LNCaP clone FGC (cell line): ENCODE measurements at regions not wholly inside any gene's neighbourhood (a gene's known extent, or its start where the extent isn't known, plus 50 kb on each side); places are given as distances from the start of the nearest gene placed in this dataset.
"Not testable (repeated sequence)": the region's sequence is repeated elsewhere in the genome, so short reads cannot be mapped to it uniquely, and the experiment has no call there.

Experiments used
- DNase-seq: peaks from one replicate; pipeline ENCODE4 v3.0.0-alpha.2; 2011; ENCODE audit warnings: low read depth
- H3K4me3 ChIP-seq: 2 replicates; pipeline ENCODE4 v1.5.1; 2011; ENCODE audit warnings: mild to moderate bottlenecking, low read depth, low read length, control low read depth
- TF ChIP-seq, protein P1 (sequence below): IDR thresholded peaks from 2 replicates; pipeline ENCODE4 v1.5.1; 2012; ENCODE audit warnings: mild to moderate bottlenecking; ENCODE audit not compliant: control insufficient read depth, insufficient read depth; ENCODE audit errors: extremely low read depth

DNA sequence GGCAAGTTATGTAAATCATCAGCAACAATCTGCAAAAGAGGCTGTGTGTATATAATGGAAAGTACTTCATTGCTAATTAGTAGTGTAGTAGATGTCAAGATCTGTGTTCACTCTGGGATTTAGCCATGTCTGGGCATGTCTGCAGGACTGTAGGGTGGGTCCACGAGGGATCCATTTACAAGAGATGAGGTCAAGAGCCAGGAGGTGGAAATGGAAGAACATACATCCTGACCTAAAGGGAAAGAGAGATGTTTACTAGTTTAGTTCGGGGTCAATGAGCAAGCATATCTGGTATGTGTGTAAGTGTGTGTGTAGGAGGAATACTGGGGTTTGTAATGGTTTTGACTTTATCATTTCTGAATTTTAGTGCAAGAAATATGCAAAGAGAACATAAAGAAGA is 171.5 kb upstream of the NANOGP8 start:
- no peak for DNase-seq
- no peak overlapping the region for H3K4me3 ChIP-seq
- TF ChIP-seq, protein P1, sequence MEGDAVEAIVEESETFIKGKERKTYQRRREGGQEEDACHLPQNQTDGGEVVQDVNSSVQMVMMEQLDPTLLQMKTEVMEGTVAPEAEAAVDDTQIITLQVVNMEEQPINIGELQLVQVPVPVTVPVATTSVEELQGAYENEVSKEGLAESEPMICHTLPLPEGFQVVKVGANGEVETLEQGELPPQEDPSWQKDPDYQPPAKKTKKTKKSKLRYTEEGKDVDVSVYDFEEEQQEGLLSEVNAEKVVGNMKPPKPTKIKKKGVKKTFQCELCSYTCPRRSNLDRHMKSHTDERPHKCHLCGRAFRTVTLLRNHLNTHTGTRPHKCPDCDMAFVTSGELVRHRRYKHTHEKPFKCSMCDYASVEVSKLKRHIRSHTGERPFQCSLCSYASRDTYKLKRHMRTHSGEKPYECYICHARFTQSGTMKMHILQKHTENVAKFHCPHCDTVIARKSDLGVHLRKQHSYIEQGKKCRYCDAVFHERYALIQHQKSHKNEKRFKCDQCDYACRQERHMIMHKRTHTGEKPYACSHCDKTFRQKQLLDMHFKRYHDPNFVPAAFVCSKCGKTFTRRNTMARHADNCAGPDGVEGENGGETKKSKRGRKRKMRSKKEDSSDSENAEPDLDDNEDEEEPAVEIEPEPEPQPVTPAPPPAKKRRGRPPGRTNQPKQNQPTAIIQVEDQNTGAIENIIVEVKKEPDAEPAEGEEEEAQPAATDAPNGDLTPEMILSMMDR = no peak

- H3K4me3 ChIP-seq = no peak overlapping the region
- no peak for DNase-seq
- TF ChIP-seq, protein P1 = no peak
These were observed 171.0 kb upstream of the NANOGP8 start for GRCh38 chr15:35256141-35256540.

DNA sequence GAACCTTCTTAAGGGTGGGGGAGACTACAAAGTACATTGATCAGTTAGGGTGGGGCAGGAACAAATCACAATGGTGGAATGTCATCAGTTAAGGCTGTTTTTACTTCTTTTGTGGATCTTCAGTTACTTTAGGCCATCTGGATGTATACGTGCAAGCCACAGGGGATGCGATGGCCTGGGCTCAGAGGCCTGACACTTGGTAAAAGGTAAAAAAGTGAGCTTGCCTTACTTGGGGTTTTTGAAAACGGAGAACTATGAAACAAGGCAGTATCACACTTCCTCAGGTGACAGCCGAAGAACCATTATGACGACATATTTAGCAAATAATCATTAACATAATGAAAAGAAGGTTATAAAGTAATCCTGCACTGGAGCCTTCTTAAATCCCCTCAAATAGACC is 169.8 kb upstream of the NANOGP8 start:
- not testable (repeated sequence) for DNase-seq

DNA sequence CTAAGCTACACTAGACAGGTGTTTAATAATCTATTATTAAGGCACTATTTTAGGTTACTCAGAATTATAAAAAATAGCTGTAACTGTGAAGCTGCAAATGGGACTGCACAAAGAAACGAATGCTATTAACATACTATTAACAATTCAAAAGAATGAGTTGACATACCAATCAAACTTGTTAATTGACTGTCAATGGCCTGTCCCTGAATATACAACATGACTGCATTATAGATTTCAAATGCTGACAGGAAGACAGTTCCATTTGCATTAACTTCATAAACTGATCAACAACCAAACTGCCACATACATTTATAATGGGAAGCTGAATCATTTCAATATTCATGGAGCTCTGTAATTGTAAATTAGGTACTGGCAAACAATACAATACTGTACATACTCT is 169.0 kb upstream of the NANOGP8 start:
- TF ChIP-seq, protein P1 = no peak
- no peak overlapping the region for H3K4me3 ChIP-seq
- no peak for DNase-seq

More for the DNA sequence above, 169.8 kb upstream of the NANOGP8 start:
- H3K4me3 ChIP-seq = not testable (repeated sequence)

DNA sequence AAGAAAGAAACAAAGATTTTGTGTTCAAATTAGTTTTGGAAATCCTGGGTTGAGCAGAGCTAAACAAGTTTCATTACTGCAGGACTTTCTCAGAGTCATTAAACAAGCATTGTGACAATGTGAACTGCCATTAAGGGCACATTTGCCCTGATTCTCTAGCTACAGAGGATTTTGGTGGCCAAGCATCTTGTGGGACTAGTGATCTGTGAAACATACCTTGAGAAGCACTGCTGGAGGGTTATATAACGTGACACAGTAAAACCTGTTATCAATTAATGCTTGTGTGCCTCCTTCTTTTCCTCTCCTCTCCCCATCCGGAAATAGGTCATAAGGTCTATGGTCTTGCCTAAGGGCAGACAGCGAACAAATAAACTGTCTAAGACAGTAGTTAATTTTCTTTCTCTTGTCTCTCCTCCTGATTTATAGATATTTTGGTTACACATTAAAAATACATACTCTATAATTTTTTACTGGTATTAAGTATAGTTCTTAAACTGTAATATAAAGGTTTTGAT is 167.3 kb upstream of the NANOGP8 start:
- no peak overlapping the region for H3K4me3 ChIP-seq
- no peak for DNase-seq
- TF ChIP-seq, protein P1 = no peak

- no peak overlapping the region for H3K4me3 ChIP-seq
- no peak for DNase-seq
- TF ChIP-seq, protein P1 = no peak
These were observed 162.1 kb upstream of the NANOGP8 start for GRCh38 chr15:35247150-35247549.

- no peak overlapping the region for H3K4me3 ChIP-seq
- DNase-seq = no peak
- TF ChIP-seq, protein P1 = no peak
These were observed 161.4 kb upstream of the NANOGP8 start for GRCh38 chr15:35246451-35246850.

GRCh38 chr15:35245681-35246080 is 160.6 kb upstream of the NANOGP8 start:
- H3K4me3 ChIP-seq, DNase-seq: not testable (repeated sequence)
